OCI-LY1 (cell line): ENCODE measurements at regions not wholly inside any gene's neighbourhood (a gene's known extent, or its start where the extent isn't known, plus 50 kb on each side); places are given as distances from the start of the nearest gene placed in this dataset.

ENCODE experiments used
- H2AFZ ChIP-seq: fragments of 200-600 bp; sonication (generic), shearing (Covaris generic); 2 replicates; pipeline ENCODE4 v1.6.0; 2014; ENCODE audit warnings: antibody characterized with exemption, mild to moderate bottlenecking, low read length
- H3F3A ChIP-seq: fragments of 200-600 bp; sonication (generic), shearing (Covaris generic); 2 replicates; pipeline ENCODE4 v1.6.0; 2014; ENCODE audit warnings: mild to moderate bottlenecking, antibody characterized with exemption, low read length, moderate library complexity; ENCODE audit not compliant: insufficient read depth
- H3K27ac ChIP-seq: fragments of 200-600 bp; sonication (generic); 2 replicates; pipeline ENCODE4 v1.5.1; 2014; ENCODE audit warnings: low read length, mixed run types, mild to moderate bottlenecking, low read depth; ENCODE audit not compliant: poor library complexity, severe bottlenecking
- H3K27me3 ChIP-seq: fragments of 200-600 bp; sonication (generic); 2 replicates; pipeline ENCODE4 v1.6.0; 2014; ENCODE audit warnings: antibody characterized with exemption, mild to moderate bottlenecking, low read length, moderate library complexity; ENCODE audit not compliant: insufficient read depth
- H3K36me3 ChIP-seq: fragments of 200-600 bp; sonication (generic); 2 replicates; pipeline ENCODE4 v1.6.1; 2014; ENCODE audit warnings: mild to moderate bottlenecking, antibody characterized with exemption, low read length, moderate library complexity, mixed read lengths; ENCODE audit not compliant: insufficient read depth
- H3K4me1 ChIP-seq: fragments of 200-600 bp; sonication (generic); 2 replicates; pipeline ENCODE4 v1.5.1; 2014; ENCODE audit warnings: mild to moderate bottlenecking, low read length, moderate library complexity; ENCODE audit not compliant: insufficient read depth, severe bottlenecking
- H3K4me2 ChIP-seq: fragments of 200-600 bp; sonication (generic), shearing (Covaris generic); 2 replicates; pipeline ENCODE4 v1.6.1; 2014; ENCODE audit warnings: low read length
- H3K4me3 ChIP-seq: fragments of 200-600 bp; sonication (generic); 2 replicates; pipeline ENCODE4 v1.5.1; 2014; ENCODE audit warnings: low read length, low read depth, mild to moderate bottlenecking, mixed read lengths; ENCODE audit not compliant: poor library complexity, severe bottlenecking
- H3K79me2 ChIP-seq: fragments of 200-600 bp; shearing (Covaris generic); 2 replicates; pipeline ENCODE4 v1.6.1; 2016; ENCODE audit warnings: mixed run types, low read length, mixed read lengths; ENCODE audit not compliant: insufficient read depth
- H3K9ac ChIP-seq: fragments of 200-600 bp; sonication (generic), shearing (Covaris generic); 2 replicates; pipeline ENCODE4 v1.6.1; 2014; ENCODE audit warnings: mild to moderate bottlenecking, low read length, mixed read lengths
- H3K9me2 ChIP-seq: fragments of 200-600 bp; sonication (generic), shearing (Covaris generic); 2 replicates; pipeline ENCODE4 v1.6.1; 2014; ENCODE audit warnings: low read depth, mild to moderate bottlenecking, low read length, mixed read lengths
- H3K9me3 ChIP-seq: fragments of 200-600 bp; shearing (Covaris generic); 2 replicates; pipeline ENCODE4 v1.6.1; 2014; ENCODE audit warnings: low read length, mixed read lengths
- H4K20me1 ChIP-seq: fragments of 200-600 bp; sonication (generic), shearing (Covaris generic); 2 replicates; pipeline ENCODE4 v1.6.0; 2016; ENCODE audit warnings: mild to moderate bottlenecking, low read length; ENCODE audit not compliant: insufficient read depth
- EZH2 ChIP-seq: fragments of 200-600 bp; sonication (generic), shearing (Covaris generic); IDR thresholded peaks from 2 replicates; pipeline ENCODE4 v1.8.0; 2017; ENCODE audit warnings: borderline replicate concordance, mixed run types, mild to moderate bottlenecking, antibody characterized with exemption, low read length, moderate library complexity, mixed read lengths
- TF ChIP-seq, protein P1 (sequence below): fragments of 200-600 bp; sonication (generic), shearing (Covaris generic); IDR thresholded peaks from 2 replicates; pipeline ENCODE4 v1.5.1; 2017; ENCODE audit warnings: mild to moderate bottlenecking, antibody characterized with exemption, low read length, moderate library complexity, mixed read lengths

DNA sequence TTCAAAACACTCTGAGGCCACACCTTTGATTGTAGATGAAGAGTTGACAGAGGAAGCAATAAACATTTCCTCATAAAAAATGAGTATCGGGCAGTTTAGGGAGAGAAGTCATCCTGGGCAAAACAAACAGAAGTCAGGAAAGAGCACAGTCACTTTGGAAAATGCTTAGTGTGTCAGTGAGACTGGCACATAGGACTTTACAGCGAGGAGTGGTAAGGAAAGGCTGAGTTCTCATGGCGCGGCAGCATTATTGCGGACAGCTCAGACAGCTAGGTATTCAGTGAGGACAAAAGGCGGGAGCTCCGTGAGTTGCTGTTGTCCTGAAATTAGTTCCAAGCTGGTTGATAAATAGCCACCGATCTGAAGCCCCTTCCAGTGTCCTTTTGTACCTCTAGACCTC, 229.9 kb downstream of the SNAPC1 start:
- Histone ChIP-seq H3K36me3 (no peaks in the 10 kb centered on the region), H4K20me1 (no peaks in the 10 kb centered on the region), H2AFZ (no peak overlapping the region), H3F3A (no peaks in the 10 kb centered on the region), H3K9me3 (no peaks in the 10 kb centered on the region), H3K9ac (no peak overlapping the region), H3K79me2 (no peaks in the 10 kb centered on the region), H3K4me2 (no peak overlapping the region), H3K9me2 (no peaks in the 10 kb centered on the region), H3K27ac (no peak overlapping the region), H3K4me3 (no peak overlapping the region), H3K27me3 (no peaks in the 10 kb centered on the region), H3K4me1 (no peaks in the 10 kb centered on the region)
- TF ChIP-seq, protein P1, sequence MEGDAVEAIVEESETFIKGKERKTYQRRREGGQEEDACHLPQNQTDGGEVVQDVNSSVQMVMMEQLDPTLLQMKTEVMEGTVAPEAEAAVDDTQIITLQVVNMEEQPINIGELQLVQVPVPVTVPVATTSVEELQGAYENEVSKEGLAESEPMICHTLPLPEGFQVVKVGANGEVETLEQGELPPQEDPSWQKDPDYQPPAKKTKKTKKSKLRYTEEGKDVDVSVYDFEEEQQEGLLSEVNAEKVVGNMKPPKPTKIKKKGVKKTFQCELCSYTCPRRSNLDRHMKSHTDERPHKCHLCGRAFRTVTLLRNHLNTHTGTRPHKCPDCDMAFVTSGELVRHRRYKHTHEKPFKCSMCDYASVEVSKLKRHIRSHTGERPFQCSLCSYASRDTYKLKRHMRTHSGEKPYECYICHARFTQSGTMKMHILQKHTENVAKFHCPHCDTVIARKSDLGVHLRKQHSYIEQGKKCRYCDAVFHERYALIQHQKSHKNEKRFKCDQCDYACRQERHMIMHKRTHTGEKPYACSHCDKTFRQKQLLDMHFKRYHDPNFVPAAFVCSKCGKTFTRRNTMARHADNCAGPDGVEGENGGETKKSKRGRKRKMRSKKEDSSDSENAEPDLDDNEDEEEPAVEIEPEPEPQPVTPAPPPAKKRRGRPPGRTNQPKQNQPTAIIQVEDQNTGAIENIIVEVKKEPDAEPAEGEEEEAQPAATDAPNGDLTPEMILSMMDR = no peak
- TF ChIP-seq EZH2 = no peak

DNA sequence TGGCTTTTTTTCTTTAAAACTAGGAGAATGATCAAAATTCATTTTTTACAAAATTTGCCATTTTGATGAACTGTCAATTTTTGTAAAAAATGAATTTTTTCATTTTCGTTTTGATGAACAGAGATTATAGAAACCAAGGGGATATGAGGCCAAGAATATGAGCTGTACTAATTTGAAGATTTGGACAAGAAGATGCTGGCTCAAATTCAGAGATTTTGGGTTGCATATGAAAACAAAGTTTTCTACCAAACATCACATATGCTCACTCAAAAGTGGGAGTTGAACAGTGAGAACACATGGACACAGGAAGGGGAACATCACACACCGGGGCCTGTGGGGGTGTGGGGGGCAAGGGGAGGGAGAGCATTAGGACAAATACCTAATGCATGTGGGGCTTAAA, 230.7 kb downstream of the SNAPC1 start:
- Histone ChIP-seq H3K79me2 (no peaks in the 10 kb centered on the region), H3K27me3 (no peaks in the 10 kb centered on the region), H3K4me1 (no peaks in the 10 kb centered on the region), H3K9me3 (no peaks in the 10 kb centered on the region), H3K4me3 (no peak overlapping the region), H3K27ac (no peak overlapping the region), H4K20me1 (no peaks in the 10 kb centered on the region), H3K9me2 (no peaks in the 10 kb centered on the region), H3K9ac (no peak overlapping the region), H3F3A (no peaks in the 10 kb centered on the region), H2AFZ (no peak overlapping the region), H3K36me3 (no peaks in the 10 kb centered on the region), H3K4me2 (no peak overlapping the region)
- TF ChIP-seq EZH2 = no peak
- TF ChIP-seq, protein P1 = no peak

DNA sequence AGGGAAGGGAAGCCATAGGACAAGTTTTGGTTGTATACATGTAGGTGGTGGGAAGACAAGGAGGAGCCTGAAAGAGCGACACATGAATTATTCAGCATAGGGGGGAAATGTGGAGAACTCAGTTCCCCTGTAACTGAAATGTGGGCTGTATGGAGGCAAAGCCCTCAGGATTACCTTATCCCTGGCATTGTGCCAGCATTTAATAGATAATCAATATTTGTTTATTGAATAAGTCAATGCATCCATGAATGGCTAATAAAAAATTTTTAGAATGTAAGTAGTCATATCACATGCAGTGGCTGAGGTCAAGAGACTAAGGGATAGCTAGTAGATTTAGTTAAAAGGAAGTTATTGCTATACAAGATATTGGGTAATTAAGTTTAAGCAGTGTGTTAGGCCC, 232.4 kb downstream of the SNAPC1 start:
- H2AFZ ChIP-seq = no peak overlapping the region
- no peaks in the 10 kb centered on the region for H3K9me3 ChIP-seq
- H3F3A ChIP-seq = no peaks in the 10 kb centered on the region
- no peaks in the 10 kb centered on the region for H4K20me1 ChIP-seq
- no peak overlapping the region for H3K9ac ChIP-seq
- no peak overlapping the region for H3K4me3 ChIP-seq
- no peaks in the 10 kb centered on the region for H3K4me1 ChIP-seq
- no peak for TF ChIP-seq EZH2
- TF ChIP-seq, protein P1 = no peak
- no peaks in the 10 kb centered on the region for H3K9me2 ChIP-seq
- no peaks in the 10 kb centered on the region for H3K79me2 ChIP-seq
- H3K4me2 ChIP-seq = no peak overlapping the region
- H3K36me3 ChIP-seq = no peaks in the 10 kb centered on the region
- H3K27ac ChIP-seq = no peak overlapping the region
- no peaks in the 10 kb centered on the region for H3K27me3 ChIP-seq
